Endothelial cell of umbilical vein (primary cell): ENCODE measurements at regions not wholly inside any gene's neighbourhood (a gene's known extent, or its start where the extent isn't known, plus 50 kb on each side); places are given as distances from the start of the nearest gene placed in this dataset. TPM values are rescaled to one million over a fixed set of nuclear protein-coding genes. Genes with fewer than 3 reads are reported as not detected.

Experiments
- BruUV-seq: library from RNA; stranded (reverse); fragments of 400-500 nt; replicated peaks from 2 replicates; lab custom pipeline; 2021; lab: Mats Ljungman, UMichigan
- CTCF ChIA-PET: fragments of 300-600, 350-600 bp; sonication (Branson Sonifier 250); formaldehyde crosslinking; loops from one replicate; lab custom pipeline; 2021; ENCODE audit warnings: antibody characterized with exemption, inconsistent platforms; lab: Charles Lee
- POLR2A ChIA-PET: fragments of 300-600, 350-600 bp; sonication (Branson Sonifier 250); formaldehyde crosslinking; loops from one replicate; lab custom pipeline; 2021; ENCODE audit warnings: antibody characterized with exemption, inconsistent platforms; lab: Charles Lee
- DNase-seq: peaks from one replicate; pipeline ENCODE4 v3.0.0-alpha.2; 2011; ENCODE audit warnings: low read depth, low spot score
- FAIRE-seq: peaks from 2 replicates; lab custom pipeline; 2011; peaks lifted over from hg19 to GRCh38; lab: Jason Lieb, UNC
- H2AFZ ChIP-seq: 2 replicates; pipeline ENCODE4 v1.6.0; 2012; ENCODE audit warnings: low read depth, low read length, control low read depth, inconsistent platforms
- H3K27ac ChIP-seq: 2 replicates; pipeline ENCODE4 v1.5.1; 2011; ENCODE audit warnings: low read depth, mild to moderate bottlenecking, control low read depth, low read length, moderate library complexity; ENCODE audit not compliant: insufficient read depth
- H3K27me3 ChIP-seq, 2 experiments: 2 replicates each; pipeline versions ENCODE4 v1.6.0 to v1.6.1; 2011; ENCODE audit warnings: low read length in 2 of 2, mixed read lengths in 1 of 2; ENCODE audit not compliant: control insufficient read depth in 2 of 2, insufficient read depth in 2 of 2
- H3K36me3 ChIP-seq, 2 experiments: 2 replicates in 1 of 2; 3 replicates in 1 of 2; pipeline ENCODE4 v1.5.1; 2011; ENCODE audit warnings: low read length in 2 of 2, mild to moderate bottlenecking in 1 of 2, moderate library complexity in 1 of 2; ENCODE audit not compliant: control insufficient read depth in 2 of 2, insufficient read depth in 2 of 2; ENCODE audit errors: extremely low read depth in 1 of 2
- H3K4me1 ChIP-seq: 3 replicates; pipeline ENCODE4 v1.5.1; 2011; ENCODE audit warnings: mild to moderate bottlenecking, low read length; ENCODE audit not compliant: control insufficient read depth, insufficient read depth; ENCODE audit errors: extremely low read depth
- H3K4me2 ChIP-seq: 2 replicates; pipeline ENCODE4 v1.6.1; 2011; ENCODE audit warnings: low read length, control low read depth, mixed read lengths; ENCODE audit not compliant: insufficient read depth
- H3K4me3 ChIP-seq, 3 experiments: fragments of 200-600 bp in 1 of 3; sonication (generic), shearing (Covaris generic) in 1 of 3; replicated peaks in 1 of 3; 2 replicates each; pipeline ENCODE4 v1.5.1; 2011 to 2016; ENCODE audit warnings: control low read depth in 3 of 3, low read length in 3 of 3, mild to moderate bottlenecking in 2 of 3, inconsistent platforms in 1 of 3, low read depth in 1 of 3, moderate library complexity in 1 of 3; ENCODE audit not compliant: insufficient read depth in 1 of 3
- H3K79me2 ChIP-seq: 2 replicates; pipeline ENCODE4 v1.6.0; 2012; ENCODE audit warnings: low read length, inconsistent platforms; ENCODE audit not compliant: control insufficient read depth, insufficient read depth
- H3K9ac ChIP-seq: replicated peaks from 2 replicates; pipeline ENCODE3; 2011; ENCODE audit warnings: low read length, control low read depth; ENCODE audit not compliant: insufficient read depth; ENCODE audit errors: extremely low read depth
- H3K9me1 ChIP-seq: replicated peaks from 3 replicates; pipeline ENCODE4 v1.6.0; 2011; ENCODE audit warnings: mild to moderate bottlenecking, low read length; ENCODE audit not compliant: control insufficient read depth, insufficient read depth; ENCODE audit errors: extremely low read depth
- H3K9me3 ChIP-seq: replicated peaks from 2 replicates; pipeline ENCODE4 v1.5.1; 2012; ENCODE audit warnings: low read length, inconsistent platforms; ENCODE audit not compliant: control insufficient read depth, insufficient read depth
- H4K20me1 ChIP-seq: replicated peaks from 2 replicates; pipeline ENCODE3; 2011; ENCODE audit warnings: mild to moderate bottlenecking, low read length; ENCODE audit not compliant: control insufficient read depth, insufficient read depth; ENCODE audit errors: extremely low read depth
- EZH2 ChIP-seq: IDR thresholded peaks from 2 replicates; pipeline ENCODE4 v1.6.1; 2012; ENCODE audit warnings: borderline replicate concordance, low read depth, mild to moderate bottlenecking, moderate library complexity, low read length, inconsistent platforms; ENCODE audit not compliant: severe bottlenecking
- FOS ChIP-seq: IDR thresholded peaks from 2 replicates; pipeline ENCODE4 v1.6.1; 2011; ENCODE audit warnings: mild to moderate bottlenecking, low read length, moderate library complexity, borderline replicate concordance; ENCODE audit not compliant: insufficient read depth
- GATA2 ChIP-seq: IDR thresholded peaks from 2 replicates; pipeline ENCODE4 v1.7.0; 2011; ENCODE audit warnings: low read depth, mild to moderate bottlenecking, moderate library complexity, mixed read lengths, low read length; ENCODE audit not compliant: insufficient read length, insufficient read depth
- JUN ChIP-seq: IDR thresholded peaks from 2 replicates; pipeline ENCODE4 v1.6.1; 2011; ENCODE audit warnings: borderline replicate concordance, low read depth; ENCODE audit not compliant: insufficient read length, insufficient read depth
- POLR2A ChIP-seq: IDR thresholded peaks from 2 replicates; pipeline ENCODE4 v1.6.1; 2012; ENCODE audit warnings: low read depth, mild to moderate bottlenecking, control low read depth, low read length
- POLR2AphosphoS5 ChIP-seq: IDR thresholded peaks from 2 replicates; pipeline ENCODE4 v1.6.1; 2012; ENCODE audit warnings: low read depth, mild to moderate bottlenecking, control low read depth, low read length, moderate library complexity; ENCODE audit not compliant: insufficient read depth
- dilution Hi-C: fragments of 300-500 bp; cut with MboI; formaldehyde crosslinking; loops from one replicate; pipeline ENCODE4 v1.15.0; 2019; ENCODE audit warnings: low sequenced_read_pairs; ENCODE audit not compliant: extremely low pct_ligation_motif_present
- intact Hi-C: fragments of 100-400 bp; cut with micrococcal nuclease; formaldehyde crosslinking; loops from one replicate; pipeline ENCODE4 v1.10.0; 2022
- small RNA-seq: library from RNA; depleted of rRNA; stranded (forward); fragments of <200 nt; gene quantifications from one replicate; pipeline ENCODE3, GENCODE V24; 2012; ENCODE audit warnings: low replicate concordance, low read depth; ENCODE audit not compliant: insufficient read depth, insufficient read length
- TF ChIP-seq, protein P1 (sequence below): IDR thresholded peaks from 2 replicates; pipeline ENCODE4 v1.6.1; 2011; ENCODE audit not compliant: insufficient read depth, insufficient read length
- TF ChIP-seq, protein P2 (sequence below), 2 donors: IDR thresholded peaks; 1 replicate in 1 of 2; 2 replicates in 1 of 2; pipeline ENCODE4 v1.5.1; 2011; ENCODE audit warnings: low read length in 2 of 2, mild to moderate bottlenecking in 2 of 2, moderate library complexity in 2 of 2, control low read depth in 1 of 2, inconsistent platforms in 1 of 2, low read depth in 1 of 2; ENCODE audit not compliant: insufficient read depth in 1 of 2; ENCODE audit errors: extremely low read depth in 1 of 2

- no peak for DNase-seq
- no peaks in the 10 kb centered on the region for H4K20me1 ChIP-seq
- H3K9me1 ChIP-seq, result no peaks in the 10 kb centered on the region
- TF ChIP-seq EZH2, result no peak
- TF ChIP-seq POLR2AphosphoS5, result no peak
- TF ChIP-seq POLR2A, result no peak
- TF ChIP-seq FOS, result no peak
- TF ChIP-seq, protein P1, sequence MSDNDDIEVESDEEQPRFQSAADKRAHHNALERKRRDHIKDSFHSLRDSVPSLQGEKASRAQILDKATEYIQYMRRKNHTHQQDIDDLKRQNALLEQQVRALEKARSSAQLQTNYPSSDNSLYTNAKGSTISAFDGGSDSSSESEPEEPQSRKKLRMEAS, result no peak
- no peak for TF ChIP-seq JUN
- no peak for TF ChIP-seq GATA2
- TF ChIP-seq, protein P2, sequence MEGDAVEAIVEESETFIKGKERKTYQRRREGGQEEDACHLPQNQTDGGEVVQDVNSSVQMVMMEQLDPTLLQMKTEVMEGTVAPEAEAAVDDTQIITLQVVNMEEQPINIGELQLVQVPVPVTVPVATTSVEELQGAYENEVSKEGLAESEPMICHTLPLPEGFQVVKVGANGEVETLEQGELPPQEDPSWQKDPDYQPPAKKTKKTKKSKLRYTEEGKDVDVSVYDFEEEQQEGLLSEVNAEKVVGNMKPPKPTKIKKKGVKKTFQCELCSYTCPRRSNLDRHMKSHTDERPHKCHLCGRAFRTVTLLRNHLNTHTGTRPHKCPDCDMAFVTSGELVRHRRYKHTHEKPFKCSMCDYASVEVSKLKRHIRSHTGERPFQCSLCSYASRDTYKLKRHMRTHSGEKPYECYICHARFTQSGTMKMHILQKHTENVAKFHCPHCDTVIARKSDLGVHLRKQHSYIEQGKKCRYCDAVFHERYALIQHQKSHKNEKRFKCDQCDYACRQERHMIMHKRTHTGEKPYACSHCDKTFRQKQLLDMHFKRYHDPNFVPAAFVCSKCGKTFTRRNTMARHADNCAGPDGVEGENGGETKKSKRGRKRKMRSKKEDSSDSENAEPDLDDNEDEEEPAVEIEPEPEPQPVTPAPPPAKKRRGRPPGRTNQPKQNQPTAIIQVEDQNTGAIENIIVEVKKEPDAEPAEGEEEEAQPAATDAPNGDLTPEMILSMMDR (IDR thresholded peaks at IDR 0.05; ENCODE audit: extremely low read depth in 1 of 2, insufficient read depth in 1 of 2, low read depth in 1 of 2, low read length in 2 of 2), result no peak
- no peak overlapping the region for H3K9ac ChIP-seq
- ChIA-PET CTCF (no interaction called here), POLR2A (no interaction called here)
- dilution Hi-C loops (no loop called here), intact Hi-C loops (no loop called here)
- FAIRE-seq, result no peak
- H3K9me3 ChIP-seq, result no peaks in the 10 kb centered on the region
- H2AFZ ChIP-seq, result no peak overlapping the region
- H3K4me2 ChIP-seq, result no peak overlapping the region
- no peaks in the 10 kb centered on the region for H3K36me3 ChIP-seq
- H3K79me2 ChIP-seq, result no peaks in the 10 kb centered on the region
- BruUV-seq, result no TSS peak
- H3K4me1 ChIP-seq, result no peaks in the 10 kb centered on the region
- H3K4me3 ChIP-seq, result no peak overlapping the region
- H3K27ac ChIP-seq, result no peak overlapping the region
- no peaks in the 10 kb centered on the region for H3K27me3 ChIP-seq
These were observed 51.3 kb upstream of the PCDH9 start for GRCh38 chr13:67281466-67281865.

Small RNA genes lying in the stretch of these regions (small RNA-seq; reads per million reads assigned to genes)
- gene RN7SL761P (not detected), gene RPL37P21 (not detected), gene RPS3AP52 (not detected), gene SNRPFP3 (not detected)
